Right lobe of liver (tissue), 4 donors: ENCODE measurements at regions not wholly inside any gene's neighbourhood (a gene's known extent, or its start where the extent isn't known, plus 50 kb on each side); places are given as distances from the start of the nearest gene placed in this dataset.

Experiments
- POLR2A ChIP-seq: fragments of 450-650 bp; IDR thresholded peaks from one replicate; pipeline ENCODE4 v1.6.1; 2017; ENCODE audit warnings: antibody characterized with exemption, mild to moderate bottlenecking
- TF ChIP-seq, protein P1 (sequence below), 4 donors: fragments of 200-600 bp in 3 of 4; fragments of 450-650 bp in 1 of 4; IDR thresholded peaks; one replicate each; pipeline versions ENCODE4 v1.5.1 to v1.8.0; 2016 to 2022; ENCODE audit warnings: antibody characterized with exemption in 4 of 4, mild to moderate bottlenecking in 2 of 4
- donor health status: DM: no; HTN: no; CAD: no.
- donor health status: DM: no; HTN: no; CAD: no.
- donor health status: DM: no; HTN: yes; CAD: no.

DNA sequence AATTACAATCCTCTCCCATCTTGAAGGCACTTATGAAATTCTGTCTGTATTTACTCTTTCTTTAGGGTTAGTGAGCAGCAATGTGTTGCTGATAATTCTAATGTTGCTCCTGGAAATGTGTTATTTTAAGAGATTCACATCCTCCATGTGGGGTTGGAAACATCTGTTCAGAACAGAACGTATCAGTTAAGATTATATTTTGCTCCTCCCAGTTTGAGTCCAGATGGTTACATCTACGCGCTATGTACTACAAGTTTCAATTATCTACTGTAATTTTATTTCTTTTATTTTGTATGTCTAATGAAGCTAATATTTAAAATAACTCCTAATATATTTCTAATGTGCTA, 250.6 kb upstream of the KLF6 start:
- TF ChIP-seq, protein P1, sequence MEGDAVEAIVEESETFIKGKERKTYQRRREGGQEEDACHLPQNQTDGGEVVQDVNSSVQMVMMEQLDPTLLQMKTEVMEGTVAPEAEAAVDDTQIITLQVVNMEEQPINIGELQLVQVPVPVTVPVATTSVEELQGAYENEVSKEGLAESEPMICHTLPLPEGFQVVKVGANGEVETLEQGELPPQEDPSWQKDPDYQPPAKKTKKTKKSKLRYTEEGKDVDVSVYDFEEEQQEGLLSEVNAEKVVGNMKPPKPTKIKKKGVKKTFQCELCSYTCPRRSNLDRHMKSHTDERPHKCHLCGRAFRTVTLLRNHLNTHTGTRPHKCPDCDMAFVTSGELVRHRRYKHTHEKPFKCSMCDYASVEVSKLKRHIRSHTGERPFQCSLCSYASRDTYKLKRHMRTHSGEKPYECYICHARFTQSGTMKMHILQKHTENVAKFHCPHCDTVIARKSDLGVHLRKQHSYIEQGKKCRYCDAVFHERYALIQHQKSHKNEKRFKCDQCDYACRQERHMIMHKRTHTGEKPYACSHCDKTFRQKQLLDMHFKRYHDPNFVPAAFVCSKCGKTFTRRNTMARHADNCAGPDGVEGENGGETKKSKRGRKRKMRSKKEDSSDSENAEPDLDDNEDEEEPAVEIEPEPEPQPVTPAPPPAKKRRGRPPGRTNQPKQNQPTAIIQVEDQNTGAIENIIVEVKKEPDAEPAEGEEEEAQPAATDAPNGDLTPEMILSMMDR (IDR thresholded peaks at IDR 0.05) = no peak
- no peak for TF ChIP-seq POLR2A
